K562 (cell line): ENCODE measurements at regions not wholly inside any gene's neighbourhood (a gene's known extent, or its start where the extent isn't known, plus 50 kb on each side); places are given as distances from the start of the nearest gene placed in this dataset.

ENCODE experiments used
- ATAC-seq: fragments of 200-7000 bp; cut with Tn5 transposase; 3 replicates; pipeline ENCODE4 v1.9.1; 2020; ENCODE audit warnings: moderate library complexity
- BruUV-seq: library from RNA; stranded (reverse); fragments of 400-500 nt; replicated peaks from 2 replicates; lab custom pipeline; 2021; lab: Mats Ljungman, UMichigan
- CTCF ChIA-PET: fragments of 300-600 bp; formaldehyde crosslinking; extraction: SDS; loops from one replicate; lab custom pipeline; 2021; ENCODE audit warnings: low intra/inter-chr PET ratio; lab: Yijun Ruan, JAX
- POLR2A ChIA-PET: fragments of 300-600, 350-650 bp; sonication (Branson Sonifier 250); formaldehyde crosslinking; extraction: SDS; loops from one replicate; lab custom pipeline; 2021; ENCODE audit warnings: antibody characterized with exemption, inconsistent platforms; lab: Yijun Ruan, JAX
- DNase-seq, 4 experiments: peaks; one replicate each; pipeline versions ENCODE4 v3.0.0 to v3.0.0-alpha.2; 2011 to 2018; ENCODE audit warnings: low spot score in 3 of 4, mixed read lengths in 3 of 4; ENCODE audit errors: extremely low read depth in 1 of 4
- FAIRE-seq: peaks from 2 replicates; lab custom pipeline; 2011; peaks lifted over from hg19 to GRCh38; lab: Jason Lieb, UNC
- H2AFZ ChIP-seq: 2 replicates; pipeline ENCODE4 v1.6.0; 2011; ENCODE audit warnings: low read depth, low read length, control low read depth, inconsistent platforms
- H3K27ac ChIP-seq: fragments of 200-600 bp; 3 replicates; pipeline ENCODE4 v1.8.0; 2011; ENCODE audit warnings: low read depth, mild to moderate bottlenecking, control low read depth, inconsistent platforms, low read length, moderate library complexity, mixed read lengths; ENCODE audit errors: extremely low read depth
- H3K27me3 ChIP-seq, 2 experiments: fragments of 300-600 bp in 1 of 2; 2 replicates in 1 of 2; 3 replicates in 1 of 2; pipeline versions ENCODE4 v1.6.0 to v1.8.0; 2011; ENCODE audit warnings: inconsistent platforms in 2 of 2, low read length in 2 of 2, mild to moderate bottlenecking in 1 of 2, mixed read lengths in 1 of 2, moderate library complexity in 1 of 2; ENCODE audit not compliant: control insufficient read depth in 2 of 2, insufficient read depth in 2 of 2
- H3K36me3 ChIP-seq: fragments of 300-600 bp; 3 replicates; pipeline ENCODE4 v1.8.0; 2011; ENCODE audit warnings: mild to moderate bottlenecking, low read length, inconsistent platforms; ENCODE audit not compliant: control insufficient read depth, insufficient read depth
- H3K4me1 ChIP-seq, 2 experiments: fragments of 200-600 bp in 1 of 2; replicated peaks in 1 of 2; 2 replicates in 1 of 2; 3 replicates in 1 of 2; pipeline versions ENCODE4 v1.5.1 to v1.8.0; 2011; ENCODE audit warnings: inconsistent platforms in 2 of 2, low read length in 2 of 2, mild to moderate bottlenecking in 1 of 2, mixed read lengths in 1 of 2, moderate library complexity in 1 of 2; ENCODE audit not compliant: control insufficient read depth in 2 of 2, insufficient read depth in 2 of 2
- H3K4me2 ChIP-seq: 2 replicates; pipeline ENCODE4 v1.6.1; 2011; ENCODE audit warnings: low read length, control low read depth, inconsistent platforms, mixed read lengths; ENCODE audit not compliant: insufficient read depth
- H3K4me3 ChIP-seq: fragments of 200-600 bp; sonication (generic), shearing (Covaris generic); 2 replicates; pipeline ENCODE4 v1.5.1; 2016; ENCODE audit warnings: control low read depth, inconsistent platforms
- H3K79me2 ChIP-seq: fragments of 200-600 bp; 3 replicates; pipeline ENCODE4 v1.8.0; 2011; ENCODE audit warnings: low read length, inconsistent platforms; ENCODE audit not compliant: control insufficient read depth, insufficient read depth
- H3K9ac ChIP-seq, 2 experiments: 2 replicates each; pipeline versions ENCODE4 v1.6.0 to v1.6.1; 2011; ENCODE audit warnings: low read depth in 2 of 2, low read length in 2 of 2, control low read depth in 1 of 2, inconsistent platforms in 1 of 2, mild to moderate bottlenecking in 1 of 2, mixed read lengths in 1 of 2; ENCODE audit not compliant: insufficient read depth in 1 of 2
- H3K9me1 ChIP-seq: one replicate; pipeline ENCODE4 v1.6.0; 2011; ENCODE audit warnings: inconsistent platforms, mild to moderate bottlenecking, low read length, moderate library complexity; ENCODE audit not compliant: control insufficient read depth, insufficient read depth
- H3K9me3 ChIP-seq: replicated peaks from 2 replicates; pipeline ENCODE4 v1.5.1; 2011; ENCODE audit warnings: low read depth, low read length, inconsistent platforms; ENCODE audit not compliant: control insufficient read depth, insufficient read depth
- H4K20me1 ChIP-seq: replicated peaks from 2 replicates; pipeline ENCODE4 v1.6.1; 2011; ENCODE audit warnings: low read length, inconsistent platforms, mixed read lengths; ENCODE audit not compliant: control insufficient read depth, insufficient read depth
- BRF1 ChIP-seq: IDR thresholded peaks from 3 replicates; pipeline ENCODE4 v1.6.1; 2011; ENCODE audit warnings: borderline replicate concordance, mild to moderate bottlenecking; ENCODE audit not compliant: insufficient read length; ENCODE audit errors: extremely low read depth
- CBX1 ChIP-seq: sonication (generic); IDR thresholded peaks from 2 replicates; pipeline ENCODE4 v1.6.1; 2016; ENCODE audit warnings: antibody characterized with exemption, low read depth, mild to moderate bottlenecking
- CHAMP1 ChIP-seq: fragments of 450-650 bp; IDR thresholded peaks from 2 replicates; pipeline ENCODE4 v1.6.1; 2016; ENCODE audit warnings: mild to moderate bottlenecking
- CTCFL ChIP-seq: IDR thresholded peaks from 2 replicates; pipeline ENCODE4 v1.6.1; 2011; ENCODE audit warnings: borderline replicate concordance, low read depth, mild to moderate bottlenecking, moderate library complexity, low read length; ENCODE audit not compliant: insufficient read depth, poor library complexity, severe bottlenecking
- HMGXB4 ChIP-seq: sonication (generic); formaldehyde crosslinking; IDR thresholded peaks from 2 replicates; pipeline ENCODE4 v1.8.1; 2023; ENCODE audit warnings: mild to moderate bottlenecking, missing genetic modification reagents
- IRF2 ChIP-seq: sonication (generic); formaldehyde crosslinking; IDR thresholded peaks from 2 replicates; pipeline ENCODE4 v1.8.1; 2022; ENCODE audit warnings: mild to moderate bottlenecking, missing genetic modification reagents
- MAFG ChIP-seq: fragments of 450-650 bp; conservative IDR thresholded peaks from 2 replicates; pipeline ENCODE4 v1.6.1; 2016; ENCODE audit warnings: missing genetic modification characterization, missing compliant biosample characterization
- MBD2 ChIP-seq: sonication (generic); IDR thresholded peaks from 2 replicates; pipeline ENCODE4 v1.6.1; 2016; ENCODE audit warnings: low read depth, borderline replicate concordance
- PCBP2 ChIP-seq: fragments of 200-400 bp; formaldehyde crosslinking; IDR thresholded peaks from 2 replicates; pipeline ENCODE4 v1.6.1; 2018; ENCODE audit warnings: low read length, low read depth, mild to moderate bottlenecking, moderate library complexity; ENCODE audit not compliant: poor library complexity, severe bottlenecking
- POLR2B ChIP-seq: fragments of 450-650 bp; IDR thresholded peaks from 2 replicates; pipeline ENCODE4 v1.6.1; 2018; ENCODE audit warnings: low read depth; ENCODE audit not compliant: partially characterized antibody
- PTRF ChIP-seq: fragments of 450-650 bp; IDR thresholded peaks from 2 replicates; pipeline ENCODE4 v1.6.1; 2016; ENCODE audit warnings: mild to moderate bottlenecking, missing genetic modification characterization, missing compliant biosample characterization
- RBM14 ChIP-seq: fragments of 200-400 bp; formaldehyde crosslinking; IDR thresholded peaks from 2 replicates; pipeline ENCODE4 v1.6.1; 2018; ENCODE audit warnings: low read depth, mild to moderate bottlenecking, low read length, moderate library complexity, borderline replicate concordance; ENCODE audit not compliant: insufficient read depth
- SIN3B ChIP-seq: fragments of 450-650 bp; IDR thresholded peaks from 2 replicates; pipeline ENCODE4 v1.6.1; 2017; ENCODE audit warnings: low read depth, mild to moderate bottlenecking, moderate library complexity
- SMAD2 ChIP-seq: fragments of 150-350 bp; IDR thresholded peaks from 2 replicates; pipeline ENCODE4 v1.6.1; 2014; ENCODE audit warnings: low read depth, mild to moderate bottlenecking, low read length
- SNAPC5 ChIP-seq: fragments of 250-450 bp; sonication (Bioruptor Pico); IDR thresholded peaks from 2 replicates; pipeline ENCODE4 v1.8.0; 2021; ENCODE audit warnings: moderate library complexity, mild to moderate bottlenecking, inconsistent platforms
- THAP7 ChIP-seq: fragments of 250-450 bp; sonication (Bioruptor Pico); IDR thresholded peaks from 2 replicates; pipeline ENCODE4 v1.5.0; 2021
- WGBS: fragments of 100-300 bp; shearing (Covaris generic); methylation state at CpG from one replicate; pipeline ENCODE4 v1.1.6; 2016; ENCODE audit warnings: low coverage, mixed read lengths; ENCODE audit not compliant: insufficient coverage; ENCODE audit errors: missing lambda C conversion rate; 5-methylcytosine and 5-hydroxymethylcytosine counted together
- in situ Hi-C: fragments of 300-500 bp; cut with MboI; formaldehyde crosslinking; loops from 4 replicates; pipeline ENCODE4 v1.15.0; 2018; ENCODE audit warnings: inconsistent platforms, mixed read lengths
- intact Hi-C: fragments of 100-400 bp; cut with micrococcal nuclease; formaldehyde crosslinking; loops from 2 replicates; pipeline ENCODE4 v1.14.2; 2022

GRCh38 chr6:1025821-1026220 is 286.1 kb upstream of the FOXQ1 start:
- ATAC-seq (no peak), FAIRE-seq (no peak), DNase-seq (no peak)
- Histone ChIP-seq H3K9ac (no peak overlapping the region), H3K4me1 (no peaks in the 10 kb centered on the region), H2AFZ (no peak overlapping the region), H3K27me3 (peaks cover 5 to 43% of the 10 kb centered on the region in 2 experiments; a peak in 4 of 5 replicates), H3K36me3 (no peaks in the 10 kb centered on the region), H3K4me2 (no peak overlapping the region), H3K27ac (no peak overlapping the region), H3K9me1 (no peaks in the 10 kb centered on the region), H3K9me3 (no peaks in the 10 kb centered on the region), H3K79me2 (no peaks in the 10 kb centered on the region), H3K4me3 (no peak overlapping the region), H4K20me1 (no peaks in the 10 kb centered on the region)
- in situ Hi-C loops (no loop called here), intact Hi-C loops (no loop called here)
- 0% methylated on average over 3 of the region's 3 CpGs for WGBS
- CTCF ChIA-PET: no interaction called here
- POLR2A ChIA-PET: interaction anchor here (0.6 to 1.0 kb wide), 2 partner anchors 22 to 45 kb away, joined by 3 to 4 read pairs; no protein-coding TSS in a partner anchor
- TF ChIP-seq BRF1 (no peak), POLR2B (no peak), HMGXB4 (CRISPR knock-in tag) (no peak), MAFG (tag) (no peak), CTCFL (no peak), PCBP2 (no peak), PTRF (tag) (no peak), SIN3B (no peak), SMAD2 (no peak), CHAMP1 (no peak), RBM14 (no peak), MBD2 (no peak), THAP7 (CRISPR knock-in tag) (no peak), IRF2 (CRISPR knock-in tag) (no peak), SNAPC5 (CRISPR knock-in tag) (no peak), CBX1 (no peak)
- BruUV-seq: no TSS peak
